RWPE2 (cell line): ENCODE measurements at regions not wholly inside any gene's neighbourhood (a gene's known extent, or its start where the extent isn't known, plus 50 kb on each side); places are given as distances from the start of the nearest gene placed in this dataset.

Experiments used
- ATAC-seq: fragments of 200-7000 bp; cut with Tn5 transposase; 3 replicates; pipeline ENCODE4 v1.9.1; 2021; ENCODE audit warnings: low read depth
- DNase-seq: peaks from one replicate; pipeline ENCODE4 v3.0.0-alpha.2; 2020; ENCODE audit warnings: low spot score
- H3K27ac ChIP-seq: fragments of 450-650 bp; 2 replicates; pipeline ENCODE4 v1.5.1; 2017; ENCODE audit warnings: mild to moderate bottlenecking; ENCODE audit not compliant: poor library complexity, severe bottlenecking
- H3K27me3 ChIP-seq: fragments of 250-450 bp; sonication (Bioruptor Pico); 2 replicates; pipeline ENCODE4 v1.5.1; 2021; ENCODE audit warnings: mild to moderate bottlenecking, moderate library complexity; ENCODE audit not compliant: insufficient read depth, poor library complexity, severe bottlenecking
- H3K36me3 ChIP-seq: fragments of 250-450 bp; sonication (Bioruptor Pico); 2 replicates; pipeline ENCODE4 v1.5.1; 2020; ENCODE audit warnings: low read depth, mild to moderate bottlenecking, moderate library complexity
- H3K4me1 ChIP-seq: fragments of 250-450 bp; sonication (Bioruptor Pico); 2 replicates; pipeline ENCODE4 v1.5.1; 2021; ENCODE audit warnings: mild to moderate bottlenecking, moderate library complexity; ENCODE audit not compliant: insufficient read depth, poor library complexity, severe bottlenecking
- H3K4me3 ChIP-seq: fragments of 250-450 bp; sonication (Bioruptor Pico); 2 replicates; pipeline ENCODE4 v1.5.1; 2021; ENCODE audit warnings: mild to moderate bottlenecking, moderate library complexity; ENCODE audit not compliant: severe bottlenecking
- H3K9me3 ChIP-seq: fragments of 250-450 bp; sonication (Bioruptor Pico); 2 replicates; pipeline ENCODE4 v1.5.1; 2021; ENCODE audit warnings: mild to moderate bottlenecking, moderate library complexity; ENCODE audit not compliant: severe bottlenecking
- TF ChIP-seq, protein P1 (sequence below): fragments of 450-650 bp; IDR thresholded peaks from one replicate; pipeline ENCODE4 v1.5.1; 2017; ENCODE audit warnings: mild to moderate bottlenecking, moderate library complexity; ENCODE audit not compliant: poor library complexity, severe bottlenecking

GRCh38 chr6:40733290-40733689, 146.1 kb upstream of the LRFN2 start:
- ATAC-seq (no peak), DNase-seq (no peak)
- Histone ChIP-seq H3K4me1 (no peaks in the 10 kb centered on the region), H3K4me3 (no peak overlapping the region), H3K27ac (no peak overlapping the region), H3K9me3 (no peaks in the 10 kb centered on the region), H3K27me3 (peaks cover 20% of the 10 kb centered on the region), H3K36me3 (no peaks in the 10 kb centered on the region)
- TF ChIP-seq, protein P1, sequence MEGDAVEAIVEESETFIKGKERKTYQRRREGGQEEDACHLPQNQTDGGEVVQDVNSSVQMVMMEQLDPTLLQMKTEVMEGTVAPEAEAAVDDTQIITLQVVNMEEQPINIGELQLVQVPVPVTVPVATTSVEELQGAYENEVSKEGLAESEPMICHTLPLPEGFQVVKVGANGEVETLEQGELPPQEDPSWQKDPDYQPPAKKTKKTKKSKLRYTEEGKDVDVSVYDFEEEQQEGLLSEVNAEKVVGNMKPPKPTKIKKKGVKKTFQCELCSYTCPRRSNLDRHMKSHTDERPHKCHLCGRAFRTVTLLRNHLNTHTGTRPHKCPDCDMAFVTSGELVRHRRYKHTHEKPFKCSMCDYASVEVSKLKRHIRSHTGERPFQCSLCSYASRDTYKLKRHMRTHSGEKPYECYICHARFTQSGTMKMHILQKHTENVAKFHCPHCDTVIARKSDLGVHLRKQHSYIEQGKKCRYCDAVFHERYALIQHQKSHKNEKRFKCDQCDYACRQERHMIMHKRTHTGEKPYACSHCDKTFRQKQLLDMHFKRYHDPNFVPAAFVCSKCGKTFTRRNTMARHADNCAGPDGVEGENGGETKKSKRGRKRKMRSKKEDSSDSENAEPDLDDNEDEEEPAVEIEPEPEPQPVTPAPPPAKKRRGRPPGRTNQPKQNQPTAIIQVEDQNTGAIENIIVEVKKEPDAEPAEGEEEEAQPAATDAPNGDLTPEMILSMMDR, result no peak

- no peaks in the 10 kb centered on the region for H3K36me3 ChIP-seq
- no peaks in the 10 kb centered on the region for H3K4me1 ChIP-seq
- TF ChIP-seq, protein P1, result no peak
- H3K27ac ChIP-seq, result no peak overlapping the region
- ATAC-seq (no peak), DNase-seq (no peak)
- H3K27me3 ChIP-seq, result peaks cover 20% of the 10 kb centered on the region
- no peak overlapping the region for H3K4me3 ChIP-seq
- H3K9me3 ChIP-seq, result no peaks in the 10 kb centered on the region
Measured at GRCh38 chr6:40732878-40733277, 145.7 kb upstream of the LRFN2 start.

DNA sequence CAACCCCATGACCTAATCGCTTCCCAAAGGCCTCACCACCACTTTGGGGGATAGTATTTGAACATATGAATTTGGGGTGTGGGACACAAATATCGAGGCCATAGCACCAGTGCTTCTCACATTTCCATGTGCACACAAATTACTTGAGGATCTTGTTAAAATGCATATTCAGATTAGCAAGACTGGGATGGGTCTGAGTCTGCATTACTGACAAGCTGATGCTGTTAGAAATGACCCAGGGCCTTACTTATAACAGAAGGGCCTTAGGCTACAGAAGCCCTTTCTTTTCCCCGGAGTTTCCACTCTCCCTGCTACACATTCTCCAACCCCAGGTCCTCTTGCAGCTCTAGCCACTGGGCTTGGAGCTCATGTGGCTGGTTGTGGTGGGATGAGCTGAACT, 141.5 kb upstream of the LRFN2 start:
- TF ChIP-seq, protein P1, result no peak

GRCh38 chr6:40727271-40727670, 140.1 kb upstream of the LRFN2 start:
- Histone ChIP-seq H3K9me3 (no peaks in the 10 kb centered on the region), H3K4me1 (no peaks in the 10 kb centered on the region), H3K27me3 (no peaks in the 10 kb centered on the region), H3K27ac (no peak overlapping the region), H3K36me3 (no peaks in the 10 kb centered on the region), H3K4me3 (no peak overlapping the region)
- TF ChIP-seq, protein P1, result no peak
- DNase-seq, result no peak
- ATAC-seq, result no peak

More for the DNA sequence above, 141.5 kb upstream of the LRFN2 start:
- Histone ChIP-seq H3K27ac (no peak overlapping the region), H3K4me1 (no peaks in the 10 kb centered on the region), H3K27me3 (peaks cover 6% of the 10 kb centered on the region), H3K4me3 (no peak overlapping the region), H3K36me3 (no peaks in the 10 kb centered on the region), H3K9me3 (no peaks in the 10 kb centered on the region)
- no peak for DNase-seq
- no peak for ATAC-seq

GRCh38 chr6:40726853-40727252, 139.7 kb upstream of the LRFN2 start:
- no peak for DNase-seq
- ATAC-seq, result no peak
- H3K4me1 ChIP-seq, result no peaks in the 10 kb centered on the region

More at GRCh38 chr6:40726853-40727252, 139.7 kb upstream of the LRFN2 start:
- Histone ChIP-seq H3K9me3 (no peaks in the 10 kb centered on the region), H3K36me3 (no peaks in the 10 kb centered on the region), H3K27me3 (no peaks in the 10 kb centered on the region), H3K4me3 (no peak overlapping the region), H3K27ac (no peak overlapping the region)
- TF ChIP-seq, protein P1, result no peak
